SK-MEL-5 (cell line): ENCODE measurements at regions not wholly inside any gene's neighbourhood (a gene's known extent, or its start where the extent isn't known, plus 50 kb on each side); places are given as distances from the start of the nearest gene placed in this dataset.

ENCODE experiments used
- DNase-seq: peaks from one replicate; pipeline ENCODE4 v3.0.0-alpha.2; 2016; ENCODE audit warnings: low read depth, low spot score
- in situ Hi-C: cut with HindIII; loops from 2 replicates; pipeline ENCODE4 v1.10.0; 2016; ENCODE audit warnings: low sequenced_read_pairs, high pct_unique_total_duplicates, low pct_unique_long_range_greater_than_20kb

DNA sequence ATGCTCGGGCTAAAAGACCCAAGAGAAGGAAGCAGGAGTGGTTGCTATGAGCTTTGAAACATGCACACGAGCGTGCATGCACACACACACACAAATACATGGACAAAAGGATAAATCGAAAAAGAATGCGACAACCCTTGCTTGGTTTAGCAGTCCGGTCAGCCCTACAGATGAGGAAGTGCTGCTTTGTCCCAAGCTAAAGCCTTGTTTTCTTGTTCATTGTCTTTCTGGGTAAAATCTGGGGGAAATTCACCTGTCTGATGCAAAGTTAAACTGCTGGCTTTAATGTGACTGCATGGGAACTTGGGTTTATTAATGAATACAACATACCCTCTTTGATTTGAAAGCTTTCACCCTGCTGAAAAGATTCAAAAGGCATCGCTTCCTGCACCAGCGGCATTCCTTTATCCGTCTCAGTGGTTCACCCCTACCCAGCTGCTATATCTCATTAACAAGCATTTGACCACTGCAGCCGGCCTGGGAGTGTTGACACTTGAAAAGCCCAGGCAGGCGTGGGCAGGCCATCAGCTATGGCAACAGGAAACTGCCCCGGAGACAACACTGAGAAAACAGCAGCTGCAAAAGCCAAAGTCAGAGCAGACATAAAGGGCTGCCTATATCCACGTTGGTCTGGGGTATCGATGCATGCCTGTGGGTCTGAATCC lies 301.7 kb downstream of the NDFIP2 start:
- in situ Hi-C loops = loop anchor here (25.0 kb wide), 1 partner anchor 155 kb away; no protein-coding TSS in a partner anchor
- peak; percentile 87 for DNase-seq

GRCh38 chr13:79781829-79782540 lies 301.0 kb downstream of the NDFIP2 start:
- no peak for DNase-seq

GRCh38 chr13:79780240-79780639 lies 299.3 kb downstream of the NDFIP2 start:
- in situ Hi-C loops = loop anchor here (25.0 kb wide), 1 partner anchor 157 kb away; no protein-coding TSS in a partner anchor
- DNase-seq = no peak

More at GRCh38 chr13:79781829-79782540, 301.0 kb downstream of the NDFIP2 start:
- in situ Hi-C loops = loop anchor here (25.0 kb wide), 1 partner anchor 155 kb away; no protein-coding TSS in a partner anchor

GRCh38 chr13:79779761-79780160 lies 298.8 kb downstream of the NDFIP2 start:
- DNase-seq = peak; percentile 40
- in situ Hi-C loops = loop anchor here (25.0 kb wide), 1 partner anchor 158 kb away; no protein-coding TSS in a partner anchor

GRCh38 chr13:79778741-79779460 lies 297.9 kb downstream of the NDFIP2 start:
- no peak for DNase-seq

GRCh38 chr13:79777504-79777903 lies 296.5 kb downstream of the NDFIP2 start:
- DNase-seq = no peak
- in situ Hi-C loops = loop anchor here (25.0 kb wide), 1 partner anchor 160 kb away; no protein-coding TSS in a partner anchor

More at GRCh38 chr13:79778741-79779460, 297.9 kb downstream of the NDFIP2 start:
- in situ Hi-C loops = loop anchor here (25.0 kb wide), 1 partner anchor 158 kb away; no protein-coding TSS in a partner anchor

DNA sequence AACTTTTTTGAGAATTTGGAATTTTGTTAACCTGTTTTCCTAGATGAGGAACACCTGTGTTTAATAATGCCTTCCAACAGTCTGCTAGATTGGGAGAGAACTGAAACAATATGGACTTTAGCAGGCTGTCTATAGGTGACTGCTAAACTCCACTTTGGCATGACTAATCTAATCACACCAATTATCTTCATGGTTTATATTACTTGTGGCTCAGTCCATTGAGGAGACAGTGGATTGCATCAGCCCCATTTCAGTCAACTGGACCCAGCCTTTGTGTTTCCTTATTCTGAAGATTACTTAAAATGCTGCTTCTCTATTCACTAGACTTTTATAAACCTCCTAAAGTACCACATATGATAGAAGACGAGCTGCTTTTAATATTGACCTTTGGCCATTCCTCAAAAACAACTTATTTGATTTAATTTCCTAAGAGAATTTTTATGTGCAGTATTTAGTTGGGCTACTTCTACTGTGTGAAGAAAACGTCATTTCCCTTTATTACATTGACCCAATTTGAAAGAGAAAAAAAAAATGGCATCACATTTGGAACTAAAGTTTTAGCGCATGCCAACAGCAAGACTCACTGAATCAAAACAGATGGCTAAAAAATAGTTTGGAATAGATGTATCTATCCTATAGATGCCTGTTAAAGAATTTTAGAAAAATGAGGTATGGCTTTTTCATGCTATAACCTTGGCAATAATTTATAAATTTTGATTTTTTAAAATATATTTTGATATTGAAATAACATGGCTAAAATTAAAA lies 295.8 kb downstream of the NDFIP2 start:
- no peak for DNase-seq

DNA sequence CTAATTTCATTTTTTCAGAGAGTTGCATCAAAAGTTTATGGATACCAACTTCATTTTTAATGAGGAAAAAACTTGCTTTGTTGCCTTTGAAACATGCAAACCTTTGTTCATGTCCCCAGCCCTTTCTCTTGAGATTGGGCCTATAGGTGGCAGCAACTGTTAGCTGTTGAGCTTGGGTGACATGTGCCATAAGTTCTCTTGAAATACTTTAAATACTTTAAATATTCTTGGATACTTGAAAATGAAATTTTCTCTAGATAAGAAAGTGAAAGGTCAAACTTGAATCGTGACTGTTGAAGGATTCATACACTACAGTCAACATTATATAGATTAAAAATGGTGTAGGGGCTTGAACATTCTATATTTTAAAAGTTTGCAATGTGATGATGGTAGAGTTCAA lies 294.9 kb downstream of the NDFIP2 start:
- in situ Hi-C loops = loop anchor here (25.0 kb wide), 1 partner anchor 161 kb away; no protein-coding TSS in a partner anchor
- DNase-seq = peak; percentile 81

More for the DNA sequence above, 295.8 kb downstream of the NDFIP2 start:
- in situ Hi-C loops = loop anchor here (25.0 kb wide), 1 partner anchor 161 kb away; no protein-coding TSS in a partner anchor

DNA sequence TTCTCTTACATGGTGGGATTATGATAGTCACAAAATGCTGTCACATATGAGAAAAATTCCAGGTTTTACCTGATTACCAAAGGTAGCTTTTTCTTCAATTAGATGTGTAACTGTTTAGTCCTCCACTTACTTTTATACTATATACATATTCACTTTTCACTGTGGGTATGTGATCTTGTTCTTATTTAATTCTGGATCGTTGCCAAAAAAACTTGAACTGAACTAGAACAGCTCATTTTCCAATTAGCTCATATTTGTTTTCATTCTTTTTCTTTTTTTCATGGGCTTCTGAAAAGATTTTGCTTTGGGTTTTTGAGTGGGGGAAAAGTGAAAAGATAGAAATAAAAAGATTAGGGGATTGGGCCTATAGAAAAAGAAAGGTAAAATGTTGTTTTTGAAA lies 291.9 kb downstream of the NDFIP2 start:
- DNase-seq = no peak
- in situ Hi-C loops = no loop called here

- in situ Hi-C loops = no loop called here
- no peak for DNase-seq
Observed at GRCh38 chr13:79771493-79771892, 290.5 kb downstream of the NDFIP2 start.

GRCh38 chr13:79770056-79770455 lies 289.1 kb downstream of the NDFIP2 start:
- in situ Hi-C loops = no loop called here

DNA sequence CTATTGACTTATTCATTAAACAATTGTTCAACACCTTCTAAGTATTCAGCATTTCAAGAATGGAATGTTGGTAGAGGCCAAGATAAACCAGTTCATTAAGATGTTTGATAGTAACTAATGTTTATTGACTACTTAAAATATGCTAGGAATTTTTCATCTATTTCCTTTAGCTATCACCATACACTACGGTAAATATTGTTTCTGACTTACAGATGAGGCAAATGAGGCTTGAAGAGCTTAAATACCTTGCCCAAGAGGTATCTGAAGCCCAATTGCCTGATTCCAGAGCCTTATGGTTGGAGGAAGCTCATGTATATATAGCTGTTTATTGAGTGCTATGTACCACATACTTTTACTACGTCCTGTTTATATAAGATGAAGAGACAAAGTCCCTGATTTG lies 286.2 kb downstream of the NDFIP2 start:
- in situ Hi-C loops = no loop called here
- no peak for DNase-seq

More at GRCh38 chr13:79770056-79770455, 289.1 kb downstream of the NDFIP2 start:
- DNase-seq = no peak

DNA sequence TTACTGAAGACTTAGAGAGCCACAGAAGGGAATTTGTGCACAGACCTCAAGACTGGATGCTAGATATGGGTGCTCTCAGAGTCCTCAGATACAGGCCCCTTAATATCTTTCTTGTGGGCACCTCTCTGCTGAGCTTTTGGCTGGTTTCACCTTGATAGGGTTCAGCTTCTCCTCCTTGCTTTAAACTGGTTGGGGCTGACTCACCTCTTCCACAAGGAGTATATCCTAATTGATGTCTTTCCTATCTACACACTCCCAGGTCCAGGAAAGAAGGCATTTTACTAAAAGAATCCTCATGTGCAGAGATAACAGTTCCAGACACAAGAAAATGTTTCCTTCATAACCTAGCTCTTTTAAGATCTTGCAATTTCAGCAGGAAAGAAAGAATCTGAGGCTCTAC lies 284.4 kb downstream of the NDFIP2 start:
- in situ Hi-C loops = no loop called here
- DNase-seq = no peak

GRCh38 chr13:79749984-79750551 lies 269.1 kb downstream of the NDFIP2 start:
- in situ Hi-C loops = no loop called here
- DNase-seq = no peak

DNA sequence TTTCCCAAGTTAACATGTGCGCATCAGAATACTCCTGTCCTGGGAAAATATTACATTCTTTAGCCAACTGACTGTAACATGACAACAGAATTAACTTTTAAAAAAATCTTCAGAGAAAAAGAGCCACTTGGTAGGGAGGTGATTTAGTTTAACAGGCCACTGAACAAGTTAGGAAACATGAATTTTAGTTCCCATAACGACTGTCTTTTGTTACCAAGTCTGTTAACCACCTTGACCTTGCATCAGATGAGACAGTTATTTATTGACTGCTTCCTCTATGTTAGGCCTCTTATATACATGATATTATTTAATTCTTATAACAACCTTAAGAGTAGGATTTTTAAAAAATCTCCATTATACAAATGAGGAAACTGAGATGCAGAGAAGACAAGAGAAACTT lies 268.6 kb downstream of the NDFIP2 start:
- in situ Hi-C loops = no loop called here

DNA sequence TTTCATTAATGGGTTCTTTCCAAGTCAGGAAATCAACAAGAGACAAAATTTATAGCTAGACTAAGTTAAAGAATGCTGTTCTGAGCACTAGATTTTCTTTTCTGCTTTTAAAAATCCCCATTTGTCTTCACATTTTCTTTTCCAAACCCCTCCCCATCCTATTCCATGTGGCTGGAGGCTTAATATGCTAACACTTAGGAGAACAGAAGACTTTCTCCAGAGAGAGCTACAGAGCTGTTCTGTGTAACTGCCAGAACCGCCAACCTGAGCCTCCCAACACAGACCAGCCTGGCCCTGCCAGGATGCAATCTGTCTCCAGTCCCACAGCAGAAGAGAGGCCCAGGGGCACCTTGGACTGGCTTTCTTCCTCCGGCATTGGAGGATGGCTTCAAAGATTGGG lies 264.1 kb downstream of the NDFIP2 start:
- in situ Hi-C loops = no loop called here
- DNase-seq = no peak

More for the DNA sequence above, 268.6 kb downstream of the NDFIP2 start:
- DNase-seq = no peak

DNA sequence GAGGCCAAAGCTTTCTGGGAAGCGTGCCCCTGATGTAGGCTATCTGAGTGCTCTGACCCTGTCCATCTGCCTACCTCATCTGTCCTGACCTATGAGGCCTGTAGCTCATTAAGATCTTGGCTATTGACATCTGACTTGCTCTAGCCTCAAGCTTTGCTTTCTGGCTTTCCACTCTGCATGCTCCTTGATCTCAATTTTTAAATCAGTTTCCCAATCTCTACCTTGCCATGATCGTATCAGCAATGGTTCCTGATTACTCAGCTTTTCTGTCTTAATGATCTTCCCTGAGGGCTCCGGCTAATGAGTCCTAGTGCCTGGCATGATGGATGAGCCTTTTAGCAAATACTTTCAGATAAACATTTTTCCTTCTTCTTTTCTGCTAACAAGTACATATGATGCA lies 262.0 kb downstream of the NDFIP2 start:
- in situ Hi-C loops = no loop called here
- no peak for DNase-seq
